Activated CD4-positive, alpha-beta T cell treated with anti-CD3 and anti-CD28 coated beads, Interleukin-2, amount 50 U/mL, for 48 hours (primary cell): ENCODE measurements at regions not wholly inside any gene's neighbourhood (a gene's known extent, or its start where the extent isn't known, plus 50 kb on each side); places are given as distances from the start of the nearest gene placed in this dataset.

Experiments used
- DNase-seq, 2 experiments: peaks; one replicate each; pipeline ENCODE4 v3.0.0-alpha.2; 2020

DNA sequence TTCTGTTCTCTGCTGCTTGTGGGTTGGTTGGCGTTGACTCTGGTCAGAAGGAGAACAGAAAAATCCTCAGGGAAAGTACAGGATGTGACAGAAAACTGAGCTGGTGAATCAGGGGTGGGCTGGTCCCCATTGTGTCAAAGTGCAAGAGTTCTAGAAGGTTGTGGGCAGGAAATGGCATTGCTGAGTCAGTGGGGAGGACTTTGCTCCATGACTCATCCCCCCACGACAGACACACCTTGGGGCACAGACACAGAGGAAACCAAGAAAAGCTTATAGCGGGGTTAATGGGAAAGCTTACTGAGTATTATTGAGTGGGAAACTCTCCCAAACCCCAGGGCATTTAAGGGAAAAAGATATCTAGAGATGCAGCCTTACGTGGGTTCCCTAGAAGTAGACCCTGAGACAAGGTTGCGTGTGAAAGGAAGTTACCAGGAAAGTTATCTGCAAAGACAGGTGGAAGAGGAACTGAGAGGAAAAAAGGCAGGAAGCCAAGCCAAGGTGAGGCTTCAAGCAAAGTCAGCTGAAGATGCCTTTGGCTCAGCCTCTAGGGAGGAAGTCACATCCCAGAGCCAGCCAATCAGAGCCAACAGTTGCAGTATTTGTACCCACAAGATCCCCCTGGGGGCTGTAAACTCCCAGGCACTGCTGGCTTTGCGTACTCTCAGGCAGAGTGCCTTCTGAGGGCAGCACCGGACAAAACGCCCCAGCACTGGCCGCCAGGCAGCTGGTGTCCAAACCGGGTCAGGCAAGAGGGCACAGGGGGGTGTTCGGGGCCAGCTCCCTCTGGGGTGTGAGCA lies 86.4 kb downstream of the FOXL1 start:
- DNase-seq = peak; percentile 64 to 77

GRCh38 chr16:86665319-86665675 lies 86.9 kb downstream of the FOXL1 start:
- DNase-seq = no peak

DNA sequence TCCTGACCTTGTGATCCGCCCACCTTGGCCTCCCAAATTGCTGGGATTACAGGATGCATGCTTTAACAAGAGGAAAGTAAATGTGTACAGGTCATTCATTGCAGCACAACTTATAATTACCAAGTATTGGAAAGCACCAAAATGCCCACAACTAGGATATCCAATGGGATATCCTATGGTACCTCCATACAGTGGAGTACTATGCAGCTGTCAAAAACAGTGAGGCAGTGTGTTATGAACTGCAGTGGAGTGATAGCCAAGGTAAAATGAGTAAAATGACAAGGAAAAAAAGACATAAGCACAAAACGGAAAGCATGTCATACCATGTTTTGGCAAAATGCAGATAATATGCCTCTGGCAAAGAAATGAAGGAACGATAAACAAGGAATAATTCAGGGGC lies 87.6 kb downstream of the FOXL1 start:
- DNase-seq = no peak

DNA sequence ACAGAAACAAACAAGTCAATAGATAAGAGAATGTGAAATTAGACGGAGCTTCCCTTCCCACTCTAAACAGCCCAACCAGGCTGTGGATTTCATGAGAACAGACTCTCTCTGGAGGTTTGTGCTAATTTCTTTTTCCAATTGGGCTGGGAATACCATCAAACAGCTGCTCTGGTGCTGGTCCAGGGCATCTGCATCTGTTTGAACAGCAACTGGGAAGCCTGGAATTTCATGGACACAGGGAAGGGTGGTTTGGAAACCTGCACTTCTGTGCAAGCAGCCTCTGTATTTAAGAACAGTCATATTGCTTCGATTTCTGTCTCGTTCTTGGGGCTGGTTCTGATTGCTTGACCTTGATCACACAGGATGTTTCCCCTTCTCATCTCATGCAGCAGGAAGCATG lies 88.7 kb downstream of the FOXL1 start:
- no peak for DNase-seq

DNA sequence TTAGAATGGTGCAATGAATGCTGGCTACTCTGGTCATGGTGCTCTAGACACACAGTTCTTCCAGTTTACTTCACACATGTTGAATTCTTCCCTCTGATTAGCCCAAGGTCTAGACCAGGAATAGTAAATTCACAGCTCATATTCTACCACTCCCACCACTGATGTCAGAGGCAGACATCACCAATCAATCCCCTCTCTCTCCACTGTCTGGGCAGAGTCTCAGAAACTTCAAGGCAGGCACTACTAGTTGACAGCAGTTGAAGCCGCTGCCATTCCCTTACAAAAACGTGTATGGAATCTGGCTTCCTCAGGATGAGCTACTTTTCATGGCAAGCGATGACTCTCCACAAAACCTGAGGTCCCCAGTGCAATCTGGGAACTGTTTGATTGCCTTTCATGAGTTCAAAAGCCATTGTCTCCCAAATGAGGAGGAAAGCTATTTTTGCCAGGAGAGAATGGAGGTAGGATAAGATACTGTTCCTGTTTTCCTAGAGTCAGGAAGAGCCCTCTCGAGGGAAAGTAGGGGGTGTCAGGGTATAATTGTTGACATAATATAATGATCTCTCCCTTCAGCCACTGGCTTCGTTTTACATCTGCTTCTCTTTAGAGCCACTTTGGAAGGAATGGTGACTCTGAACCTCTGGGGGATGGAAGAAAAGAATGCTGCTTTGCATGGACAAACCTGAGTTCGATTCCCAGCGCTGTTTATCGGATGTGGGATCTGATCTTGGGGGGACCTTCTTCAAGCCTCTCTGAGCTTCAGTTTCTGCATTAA lies 90.0 kb downstream of the FOXL1 start:
- DNase-seq = no peak

DNA sequence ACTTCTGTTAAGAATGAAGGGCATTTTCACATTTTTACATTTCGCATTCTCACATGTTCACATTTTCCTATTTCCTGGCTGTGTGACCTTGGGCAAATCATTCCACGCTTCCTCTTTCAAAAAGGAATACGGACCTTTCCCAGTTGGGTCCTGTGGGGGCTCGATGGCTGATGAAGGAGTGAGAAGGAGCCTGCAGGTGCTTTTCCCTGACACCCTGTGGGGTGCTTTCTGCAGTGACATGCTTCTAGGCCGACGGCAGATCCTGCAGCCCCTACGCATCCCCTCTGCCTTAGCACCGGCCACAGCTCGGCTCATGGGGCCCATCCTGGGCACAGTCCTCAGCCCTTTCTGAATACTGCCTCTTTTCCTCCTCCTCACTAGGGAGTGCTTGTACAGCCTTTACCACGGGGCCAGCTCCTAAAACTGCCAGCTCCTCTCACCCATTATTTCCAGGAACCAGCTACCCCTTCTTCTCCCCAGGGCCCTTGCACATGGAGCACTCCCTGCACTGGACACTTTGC lies 91.0 kb downstream of the FOXL1 start:
- no peak for DNase-seq

- DNase-seq = no peak
These were observed 91.8 kb downstream of the FOXL1 start for GRCh38 chr16:86669937-86670749.

- DNase-seq = no peak
These were observed 92.4 kb downstream of the FOXL1 start for GRCh38 chr16:86670750-86671234.

- DNase-seq = no peak
These were observed 93.3 kb downstream of the FOXL1 start for GRCh38 chr16:86671486-86672178.

- DNase-seq = no peak
These were observed 94.0 kb downstream of the FOXL1 start for GRCh38 chr16:86672179-86672863.

DNA sequence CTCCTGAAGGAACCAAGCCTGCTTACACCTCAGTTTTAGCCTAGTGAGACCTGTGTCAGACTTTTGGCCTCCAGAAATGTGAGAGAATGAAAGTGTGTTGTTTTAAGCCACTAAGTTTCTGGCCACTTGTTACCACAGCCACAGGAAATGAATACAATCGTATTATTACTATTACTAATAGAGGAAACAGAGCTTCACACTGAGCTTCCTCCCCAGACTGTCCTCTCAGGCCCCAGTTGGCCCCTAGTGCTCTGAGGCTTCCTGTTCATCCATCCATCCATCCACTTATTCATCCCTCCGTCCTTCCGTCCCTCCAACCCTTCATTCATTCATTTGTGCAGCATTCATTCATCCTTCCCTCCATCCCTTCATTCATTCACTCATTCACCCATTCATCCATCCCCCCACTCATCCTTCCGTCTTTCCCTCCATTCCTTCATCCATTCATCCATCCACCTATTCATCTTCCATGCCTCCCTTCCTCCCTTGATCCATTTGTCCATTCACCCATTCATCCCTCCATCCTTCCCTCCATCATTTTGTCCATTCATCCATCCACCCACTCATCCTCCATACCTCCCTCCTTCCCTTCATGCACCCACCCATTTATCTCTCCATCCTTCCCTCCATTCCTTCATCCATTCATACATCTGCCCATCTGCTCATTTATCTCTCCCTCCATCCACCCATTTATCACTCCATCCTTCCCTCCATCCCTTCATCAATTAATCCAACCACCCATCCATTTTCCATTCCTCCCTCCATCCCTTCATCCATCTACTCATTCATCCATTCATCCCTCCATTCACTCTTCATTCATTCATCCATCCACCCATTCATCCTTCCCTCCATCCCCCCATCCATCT lies 95.0 kb downstream of the FOXL1 start:
- DNase-seq = no peak

DNA sequence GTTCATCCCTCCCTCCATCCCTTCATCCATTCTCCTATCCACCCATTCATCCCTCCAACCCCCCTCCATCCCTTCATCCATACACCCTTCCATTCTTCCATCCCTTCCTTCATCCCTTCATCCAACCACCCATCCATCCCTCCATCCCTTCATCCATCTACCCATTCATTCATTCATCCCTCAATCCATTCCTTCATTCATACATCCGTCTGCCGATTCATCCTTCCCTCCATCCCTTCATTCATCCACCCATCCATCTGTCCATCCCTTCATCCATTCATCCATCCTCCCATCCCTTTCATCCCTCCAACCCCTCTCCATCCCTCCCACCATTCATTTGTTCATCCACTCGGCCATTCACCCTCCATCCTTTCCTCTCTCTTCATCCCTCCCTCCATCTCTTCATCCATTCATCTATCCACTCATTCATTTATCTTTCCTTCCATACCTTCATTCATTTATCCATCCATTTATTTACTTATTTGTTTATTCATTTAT lies 95.7 kb downstream of the FOXL1 start:
- DNase-seq = no peak

GRCh38 chr16:86676254-86676670 lies 97.9 kb downstream of the FOXL1 start:
- DNase-seq = no peak

DNA sequence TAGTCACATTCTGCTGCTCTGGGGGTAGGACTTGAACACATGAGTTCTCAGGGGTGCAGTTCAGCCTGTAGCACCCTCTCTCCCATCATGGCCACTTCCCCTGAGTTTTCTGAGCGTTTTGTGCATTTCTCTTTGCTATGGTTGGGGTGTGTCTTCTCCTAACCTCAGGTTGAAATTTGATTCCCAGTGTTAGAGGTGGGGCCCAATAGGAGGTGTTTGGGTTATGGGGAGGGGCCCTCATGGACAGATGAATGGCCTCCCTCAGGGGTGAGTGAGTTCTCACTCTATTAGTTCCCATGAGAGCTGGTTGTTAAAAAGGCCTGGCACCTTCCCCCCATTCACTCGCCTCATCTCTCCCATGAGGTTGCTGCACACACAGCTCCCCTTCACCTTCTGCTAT lies 101.1 kb downstream of the FOXL1 start:
- DNase-seq = no peak

DNA sequence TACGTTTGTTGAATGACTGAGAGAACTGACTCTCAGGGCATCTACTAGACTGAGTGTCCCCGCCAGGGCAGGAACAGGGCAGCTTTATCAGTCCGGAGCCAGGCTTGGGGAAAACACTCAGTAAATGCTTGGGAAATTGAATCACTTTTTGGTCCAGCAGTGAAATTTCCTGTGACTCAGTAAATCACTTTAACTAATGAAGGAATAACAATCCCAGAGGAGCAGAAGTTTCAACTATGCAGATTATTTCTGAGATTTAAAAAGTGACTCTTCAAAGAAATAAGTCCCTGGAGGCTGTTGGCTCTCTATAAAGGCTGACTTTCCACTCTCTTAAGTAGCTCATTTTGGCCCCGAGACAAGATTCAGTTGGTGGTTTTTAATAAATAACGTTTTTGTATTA lies 101.8 kb downstream of the FOXL1 start:
- no peak for DNase-seq

DNA sequence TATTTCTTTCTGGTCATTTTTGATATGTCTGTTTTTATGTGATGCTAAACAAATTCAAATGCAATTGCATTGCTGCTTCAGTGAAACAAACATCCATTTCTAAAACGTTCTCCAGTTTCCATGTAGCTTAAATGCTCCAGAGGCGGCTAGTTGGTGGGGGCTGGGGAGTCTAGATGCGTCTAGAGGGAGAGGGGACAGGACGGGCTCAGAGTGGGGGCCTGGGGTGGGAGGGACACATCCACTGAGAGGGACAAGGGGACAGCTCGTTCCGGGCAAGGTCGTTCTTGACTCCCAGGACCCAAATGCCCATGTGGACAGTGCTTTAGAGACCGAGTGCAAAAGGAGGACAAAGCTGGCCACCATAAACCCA lies 102.3 kb downstream of the FOXL1 start:
- DNase-seq = no peak

GRCh38 chr16:86681031-86681756 lies 102.8 kb downstream of the FOXL1 start:
- no peak for DNase-seq

DNA sequence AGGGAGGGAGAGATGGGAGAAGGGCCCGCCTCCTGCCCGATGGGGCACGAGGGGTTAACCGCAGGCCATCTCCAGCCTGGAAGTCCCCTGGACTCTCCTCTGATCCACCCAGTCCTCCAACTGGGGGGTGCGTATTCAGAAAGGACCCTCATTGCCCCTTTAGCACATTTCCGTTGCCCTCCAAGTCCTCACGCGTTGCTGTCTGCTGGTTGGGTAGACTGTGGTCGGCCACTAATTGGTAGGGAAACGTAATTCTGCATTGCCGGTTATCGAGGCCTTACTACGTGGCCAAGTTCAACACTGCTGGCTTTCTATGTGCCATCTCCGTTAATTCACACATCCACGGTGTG lies 103.4 kb downstream of the FOXL1 start:
- no peak for DNase-seq

GRCh38 chr16:86682219-86682904 lies 104.0 kb downstream of the FOXL1 start:
- DNase-seq = no peak
